ENCODE measurements at regions not wholly inside any gene's neighbourhood (a gene's known extent, or its start where the extent isn't known, plus 50 kb on each side); places are given as distances from the start of the nearest gene placed in this dataset.

GRCh38 chr22:49554741-49555140 is 272.9 kb downstream of the BRD1 start:
- no peaks in the 10 kb centered on the region for H3K27me3 ChIP-seq (ENCODE audit: insufficient read depth, low read length)
- no peak overlapping the region for H3K4me3 ChIP-seq (ENCODE audit: low read length)
- H3K9me3 ChIP-seq (ENCODE audit: low read depth, low read length), result no peaks in the 10 kb centered on the region
- H3K4me1 ChIP-seq (ENCODE audit: insufficient read depth, low read length), result no peaks in the 10 kb centered on the region

- H3K9me3 ChIP-seq (ENCODE audit: low read depth, low read length), result no peaks in the 10 kb centered on the region
Measured at GRCh38 chr22:49554296-49554625, 273.4 kb downstream of the BRD1 start.

GRCh38 chr22:49553518-49554295 is 274.0 kb downstream of the BRD1 start:
- Histone ChIP-seq H3K4me1 (ENCODE audit: insufficient read depth, low read length) (no peaks in the 10 kb centered on the region), H3K9me3 (ENCODE audit: low read depth, low read length) (no peaks in the 10 kb centered on the region), H3K4me3 (ENCODE audit: low read length) (no peak overlapping the region), H3K27me3 (ENCODE audit: insufficient read depth, low read length) (no peaks in the 10 kb centered on the region)

More at GRCh38 chr22:49554296-49554625, 273.4 kb downstream of the BRD1 start:
- Histone ChIP-seq H3K27me3 (ENCODE audit: insufficient read depth, low read length) (no peaks in the 10 kb centered on the region), H3K4me3 (ENCODE audit: low read length) (no peak overlapping the region), H3K4me1 (ENCODE audit: insufficient read depth, low read length) (no peaks in the 10 kb centered on the region)

DNA sequence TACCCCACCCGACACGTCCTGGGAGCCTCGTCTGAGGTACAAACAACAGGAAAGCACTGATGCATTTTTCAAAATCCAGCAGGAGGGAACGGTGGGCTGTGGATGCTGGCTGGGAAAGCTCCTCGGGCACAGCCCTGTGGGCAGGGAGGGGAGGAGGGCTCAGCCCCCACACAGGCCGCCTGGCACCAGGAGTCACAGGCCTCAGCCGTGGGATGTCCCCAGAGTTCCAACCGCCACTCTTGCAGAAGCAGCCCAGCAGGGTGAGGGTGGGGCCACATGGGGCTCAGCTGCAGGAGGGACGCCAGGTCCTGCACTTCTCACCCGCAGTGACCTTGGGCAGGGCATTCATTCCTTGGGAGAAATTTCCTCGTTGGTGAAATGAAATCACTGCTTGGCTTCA is 274.6 kb downstream of the BRD1 start:
- Histone ChIP-seq H3K9me3 (ENCODE audit: low read depth, low read length) (no peaks in the 10 kb centered on the region), H3K4me3 (ENCODE audit: low read length) (no peak overlapping the region), H3K27me3 (ENCODE audit: insufficient read depth, low read length) (no peaks in the 10 kb centered on the region), H3K4me1 (ENCODE audit: insufficient read depth, low read length) (no peaks in the 10 kb centered on the region)

DNA sequence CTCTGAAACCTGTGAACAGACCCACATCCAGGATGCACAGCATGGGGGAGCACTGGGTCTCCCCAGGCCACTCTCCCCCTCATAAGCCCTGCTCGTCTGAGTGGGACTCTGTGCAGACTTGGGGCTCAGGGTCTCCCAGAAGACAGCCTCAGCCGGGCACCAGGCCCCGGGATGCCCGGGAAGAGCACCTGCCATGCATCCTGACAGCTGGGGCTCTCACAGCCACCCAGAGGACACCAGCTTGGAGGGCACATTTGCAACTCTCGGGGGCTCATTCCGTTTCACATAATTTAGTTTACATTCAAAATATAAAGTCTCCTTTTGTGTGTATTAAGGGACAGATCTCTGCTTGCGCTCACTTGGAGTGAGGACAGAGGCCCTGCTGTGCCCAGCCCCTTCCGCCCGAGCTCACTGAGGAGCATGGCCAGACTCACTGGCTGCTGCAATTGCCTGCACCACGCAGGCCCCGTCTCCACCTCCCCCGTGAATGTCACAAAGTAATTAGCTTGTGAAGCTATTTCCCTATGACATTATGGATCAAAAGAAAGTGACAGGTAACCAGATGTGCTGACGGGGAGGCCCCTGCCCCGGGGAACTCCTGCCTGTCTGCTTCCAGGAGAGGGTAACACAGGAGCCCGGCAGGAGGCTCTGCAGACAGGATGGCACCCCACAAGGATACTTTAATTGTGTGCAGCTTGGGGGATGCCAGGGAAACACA is 275.6 kb downstream of the BRD1 start:
- Histone ChIP-seq H3K4me3 (ENCODE audit: low read length) (no peak overlapping the region), H3K4me1 (ENCODE audit: insufficient read depth, low read length) (no peaks in the 10 kb centered on the region), H3K9me3 (ENCODE audit: low read depth, low read length) (no peaks in the 10 kb centered on the region), H3K27me3 (ENCODE audit: insufficient read depth, low read length) (no peaks in the 10 kb centered on the region)

- H3K4me1 ChIP-seq (ENCODE audit: insufficient read depth, low read length), result no peaks in the 10 kb centered on the region
- H3K4me3 ChIP-seq (ENCODE audit: low read length), result no peak overlapping the region
- H3K27me3 ChIP-seq (ENCODE audit: insufficient read depth, low read length), result no peaks in the 10 kb centered on the region
- H3K9me3 ChIP-seq (ENCODE audit: low read depth, low read length), result no peaks in the 10 kb centered on the region
Measured at GRCh38 chr22:49551446-49551845, 276.2 kb downstream of the BRD1 start.

DNA sequence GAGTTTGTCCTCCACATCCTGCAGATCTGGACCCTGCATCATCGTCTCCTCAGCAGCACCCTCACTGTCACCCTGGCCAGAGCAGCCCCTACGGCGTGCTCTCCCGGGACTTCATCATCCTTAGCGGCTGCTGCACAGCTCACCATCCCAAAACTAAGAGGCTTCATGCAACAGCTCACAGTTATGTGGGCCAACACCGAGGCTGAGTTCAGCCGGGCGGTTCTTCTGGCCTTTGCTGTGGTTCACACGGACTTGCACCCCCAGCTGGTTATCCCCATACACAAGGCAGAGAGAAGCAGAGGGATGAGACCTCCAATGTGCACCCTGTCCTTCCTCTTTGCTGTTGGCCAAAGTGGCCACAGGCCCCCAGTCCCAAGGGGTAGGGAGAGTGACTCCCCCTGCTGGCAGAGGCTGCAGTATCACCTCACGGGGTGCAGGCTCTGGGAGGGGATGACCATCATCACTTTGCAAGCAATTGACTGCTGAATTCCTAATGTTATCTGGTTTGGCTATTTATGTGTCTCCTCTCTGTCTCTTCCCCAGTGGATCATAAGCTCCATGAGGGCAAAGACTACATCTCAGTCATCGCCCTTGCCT is 276.8 kb downstream of the BRD1 start:
- Histone ChIP-seq H3K4me1 (ENCODE audit: insufficient read depth, low read length) (no peaks in the 10 kb centered on the region), H3K4me3 (ENCODE audit: low read length) (no peak overlapping the region), H3K9me3 (ENCODE audit: low read depth, low read length) (no peaks in the 10 kb centered on the region), H3K27me3 (ENCODE audit: insufficient read depth, low read length) (no peaks in the 10 kb centered on the region)

- no peaks in the 10 kb centered on the region for H3K9me3 ChIP-seq (ENCODE audit: low read depth, low read length)
Measured at GRCh38 chr22:49550141-49550430, 277.6 kb downstream of the BRD1 start.

GRCh38 chr22:49549256-49550140 is 278.2 kb downstream of the BRD1 start:
- Histone ChIP-seq H3K9me3 (ENCODE audit: low read depth, low read length) (no peaks in the 10 kb centered on the region), H3K4me1 (ENCODE audit: insufficient read depth, low read length) (no peaks in the 10 kb centered on the region), H3K4me3 (ENCODE audit: low read length) (no peak overlapping the region), H3K27me3 (ENCODE audit: insufficient read depth, low read length) (no peaks in the 10 kb centered on the region)

More at GRCh38 chr22:49550141-49550430, 277.6 kb downstream of the BRD1 start:
- no peaks in the 10 kb centered on the region for H3K27me3 ChIP-seq (ENCODE audit: insufficient read depth, low read length)
- H3K4me3 ChIP-seq (ENCODE audit: low read length), result no peak overlapping the region
- no peaks in the 10 kb centered on the region for H3K4me1 ChIP-seq (ENCODE audit: insufficient read depth, low read length)

GRCh38 chr22:49548356-49549202 is 279.1 kb downstream of the BRD1 start:
- Histone ChIP-seq H3K4me1 (ENCODE audit: insufficient read depth, low read length) (no peaks in the 10 kb centered on the region), H3K9me3 (ENCODE audit: low read depth, low read length) (no peaks in the 10 kb centered on the region), H3K4me3 (ENCODE audit: low read length) (no peak overlapping the region), H3K27me3 (ENCODE audit: insufficient read depth, low read length) (no peaks in the 10 kb centered on the region)

DNA sequence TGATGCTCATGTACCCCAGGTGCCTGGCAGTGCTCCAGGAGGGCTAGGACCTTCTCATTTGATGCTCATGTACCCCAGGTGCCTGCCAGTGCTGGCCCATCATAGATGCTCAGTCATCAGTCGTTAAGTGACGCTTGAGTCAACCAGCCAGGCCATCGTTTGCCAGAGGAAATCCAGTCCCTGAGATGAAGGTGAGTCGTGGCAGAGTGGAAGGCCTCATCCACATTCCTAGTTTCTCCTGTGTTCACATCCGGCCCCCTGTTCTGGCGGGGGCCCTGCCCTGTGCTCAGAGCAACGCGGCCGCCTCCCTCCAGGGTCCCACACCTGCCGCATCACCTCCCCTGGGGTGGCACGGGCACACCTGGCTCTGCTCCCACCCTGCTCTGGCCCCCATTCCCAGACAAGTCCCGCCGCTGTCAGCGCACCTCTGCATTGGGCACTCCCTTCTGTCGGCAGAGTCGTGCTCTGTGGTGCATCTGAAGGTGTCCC is 279.9 kb downstream of the BRD1 start:
- no peaks in the 10 kb centered on the region for H3K27me3 ChIP-seq (ENCODE audit: insufficient read depth, low read length)
- H3K4me1 ChIP-seq (ENCODE audit: insufficient read depth, low read length), result no peaks in the 10 kb centered on the region
- H3K4me3 ChIP-seq (ENCODE audit: low read length), result no peak overlapping the region
- no peaks in the 10 kb centered on the region for H3K9me3 ChIP-seq (ENCODE audit: low read depth, low read length)

DNA sequence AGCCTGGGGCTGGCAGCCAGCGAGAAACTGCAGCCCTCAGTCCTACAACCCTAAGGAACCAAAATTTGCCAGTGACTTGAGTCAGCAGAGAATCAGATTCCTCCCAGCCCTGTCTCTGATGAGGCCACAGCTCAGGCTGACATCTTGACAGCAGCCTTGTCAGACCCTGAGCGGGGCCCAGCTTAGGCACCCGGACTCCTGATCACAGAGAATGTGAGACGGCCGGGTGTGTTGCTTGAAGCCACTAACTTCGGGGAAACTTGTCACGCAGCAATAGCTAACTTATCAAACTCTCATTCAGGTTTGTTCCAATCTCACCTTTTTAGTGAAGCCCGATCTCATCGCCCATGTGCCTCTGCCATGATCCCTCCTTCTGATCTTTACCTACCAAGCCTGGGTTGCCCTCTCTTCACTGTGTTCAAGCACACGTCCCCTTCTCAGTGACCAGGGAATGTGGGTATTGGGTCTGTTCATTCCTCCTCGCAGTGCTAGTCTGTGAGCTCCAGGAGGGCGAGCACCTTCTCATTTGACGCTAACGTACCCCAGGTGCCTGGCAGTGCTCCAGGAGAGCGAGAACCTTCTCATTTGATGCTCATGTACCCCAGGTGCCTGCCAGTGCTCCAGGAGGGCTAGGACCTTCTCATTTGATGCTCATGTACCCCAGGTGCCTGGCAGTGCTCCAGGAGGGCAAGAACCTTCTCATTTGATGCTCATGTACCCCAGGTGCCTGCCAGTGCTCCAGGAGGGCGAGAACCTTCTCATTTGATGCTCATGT is 280.7 kb downstream of the BRD1 start:
- H3K4me3 ChIP-seq (ENCODE audit: low read length), result no peak overlapping the region
- no peaks in the 10 kb centered on the region for H3K4me1 ChIP-seq (ENCODE audit: insufficient read depth, low read length)
- no peaks in the 10 kb centered on the region for H3K27me3 ChIP-seq (ENCODE audit: insufficient read depth, low read length)
- no peaks in the 10 kb centered on the region for H3K9me3 ChIP-seq (ENCODE audit: low read depth, low read length)

DNA sequence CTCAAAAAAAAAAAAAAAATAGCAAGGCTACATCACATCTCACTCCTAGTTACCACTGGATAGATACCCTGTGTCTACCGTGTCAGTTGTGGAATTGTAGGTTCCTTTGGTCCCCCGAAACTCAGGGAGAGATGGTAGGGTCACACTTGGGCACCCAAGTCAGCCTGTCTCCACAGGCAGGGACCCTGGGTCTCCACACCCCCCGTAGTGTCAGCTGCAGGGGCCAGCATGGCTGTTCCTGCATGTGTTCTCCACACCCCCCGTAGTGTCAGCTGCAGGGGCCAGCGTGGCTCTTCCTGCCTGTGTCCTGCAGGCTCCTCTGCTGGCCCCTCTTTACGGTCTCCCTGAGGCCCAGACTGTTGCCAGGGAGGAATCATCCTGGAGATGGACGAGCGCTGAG is 282.1 kb downstream of the BRD1 start:
- H3K27me3 ChIP-seq (ENCODE audit: insufficient read depth, low read length), result no peaks in the 10 kb centered on the region
- H3K4me1 ChIP-seq (ENCODE audit: insufficient read depth, low read length), result no peaks in the 10 kb centered on the region
- H3K9me3 ChIP-seq (ENCODE audit: low read depth, low read length), result no peaks in the 10 kb centered on the region
- H3K4me3 ChIP-seq (ENCODE audit: low read length), result no peak overlapping the region

DNA sequence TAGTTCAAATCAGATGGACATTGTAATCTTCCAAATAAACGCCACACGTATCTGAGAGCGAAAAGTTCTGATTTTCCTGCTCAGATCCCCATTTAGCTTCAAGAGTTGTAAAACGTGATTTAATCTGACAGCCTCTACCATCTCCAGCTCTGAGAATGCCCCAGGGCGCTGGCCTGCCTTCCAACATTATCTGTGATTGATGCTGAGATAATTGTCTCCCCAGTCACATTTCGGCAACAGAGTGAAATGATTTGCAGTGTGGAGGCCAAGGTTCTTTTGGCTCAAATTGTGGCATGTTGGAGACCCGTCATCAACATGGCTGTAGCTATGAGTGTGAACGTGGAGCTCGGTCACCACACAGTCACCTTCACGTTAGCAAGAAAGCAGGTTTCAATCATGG is 283.4 kb downstream of the BRD1 start:
- Histone ChIP-seq H3K4me1 (ENCODE audit: insufficient read depth, low read length) (no peaks in the 10 kb centered on the region), H3K27me3 (ENCODE audit: insufficient read depth, low read length) (no peaks in the 10 kb centered on the region), H3K4me3 (ENCODE audit: low read length) (no peak overlapping the region), H3K9me3 (ENCODE audit: low read depth, low read length) (no peaks in the 10 kb centered on the region)

Measured in mononuclear cell (primary cell).